ENCODE measurements at regions not wholly inside any gene's neighbourhood (a gene's known extent, or its start where the extent isn't known, plus 50 kb on each side); places are given as distances from the start of the nearest gene placed in this dataset.

DNA sequence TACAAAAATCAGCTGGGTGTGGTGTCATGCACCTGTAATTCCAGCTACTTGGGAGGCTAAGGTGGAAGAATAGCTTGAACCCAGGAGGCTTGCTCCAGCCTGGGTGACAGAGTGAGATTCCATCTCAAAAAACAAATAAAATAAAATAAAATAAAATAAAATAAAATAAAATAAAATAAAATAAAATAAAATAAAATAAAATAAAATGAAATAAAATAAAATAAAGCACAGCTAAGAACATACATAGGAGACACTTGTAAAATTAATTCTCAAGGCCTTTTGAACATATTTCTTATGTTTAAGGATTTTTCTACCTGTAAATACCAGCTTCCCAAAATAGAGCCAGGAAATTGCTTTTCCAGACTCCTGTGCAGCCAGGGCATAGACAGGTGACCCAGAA lies 703.0 kb downstream of the ZPLD1 start:
- TF ChIP-seq TAF1 (IDR thresholded peaks at IDR 0.05; ENCODE audit: low read depth) = no peak
- no peak for TF ChIP-seq SMC3 (conservative IDR thresholded peaks at IDR 0.05; ENCODE audit: poor library complexity)
- TF ChIP-seq, protein P1, sequence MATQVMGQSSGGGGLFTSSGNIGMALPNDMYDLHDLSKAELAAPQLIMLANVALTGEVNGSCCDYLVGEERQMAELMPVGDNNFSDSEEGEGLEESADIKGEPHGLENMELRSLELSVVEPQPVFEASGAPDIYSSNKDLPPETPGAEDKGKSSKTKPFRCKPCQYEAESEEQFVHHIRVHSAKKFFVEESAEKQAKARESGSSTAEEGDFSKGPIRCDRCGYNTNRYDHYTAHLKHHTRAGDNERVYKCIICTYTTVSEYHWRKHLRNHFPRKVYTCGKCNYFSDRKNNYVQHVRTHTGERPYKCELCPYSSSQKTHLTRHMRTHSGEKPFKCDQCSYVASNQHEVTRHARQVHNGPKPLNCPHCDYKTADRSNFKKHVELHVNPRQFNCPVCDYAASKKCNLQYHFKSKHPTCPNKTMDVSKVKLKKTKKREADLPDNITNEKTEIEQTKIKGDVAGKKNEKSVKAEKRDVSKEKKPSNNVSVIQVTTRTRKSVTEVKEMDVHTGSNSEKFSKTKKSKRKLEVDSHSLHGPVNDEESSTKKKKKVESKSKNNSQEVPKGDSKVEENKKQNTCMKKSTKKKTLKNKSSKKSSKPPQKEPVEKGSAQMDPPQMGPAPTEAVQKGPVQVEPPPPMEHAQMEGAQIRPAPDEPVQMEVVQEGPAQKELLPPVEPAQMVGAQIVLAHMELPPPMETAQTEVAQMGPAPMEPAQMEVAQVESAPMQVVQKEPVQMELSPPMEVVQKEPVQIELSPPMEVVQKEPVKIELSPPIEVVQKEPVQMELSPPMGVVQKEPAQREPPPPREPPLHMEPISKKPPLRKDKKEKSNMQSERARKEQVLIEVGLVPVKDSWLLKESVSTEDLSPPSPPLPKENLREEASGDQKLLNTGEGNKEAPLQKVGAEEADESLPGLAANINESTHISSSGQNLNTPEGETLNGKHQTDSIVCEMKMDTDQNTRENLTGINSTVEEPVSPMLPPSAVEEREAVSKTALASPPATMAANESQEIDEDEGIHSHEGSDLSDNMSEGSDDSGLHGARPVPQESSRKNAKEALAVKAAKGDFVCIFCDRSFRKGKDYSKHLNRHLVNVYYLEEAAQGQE (IDR thresholded peaks at IDR 0.05; ENCODE audit: borderline replicate concordance) = no peak
- no peak for TF ChIP-seq MXI1 (conservative IDR thresholded peaks at IDR 0.05; ENCODE audit: poor library complexity, severe bottlenecking)
- no peak for TF ChIP-seq EP300 (conservative IDR thresholded peaks at IDR 0.05; ENCODE audit: poor library complexity, severe bottlenecking)
- TF ChIP-seq EZH2 (IDR thresholded peaks at IDR 0.05; ENCODE audit: borderline replicate concordance, insufficient read depth, low read length, poor library complexity, severe bottlenecking) = no peak
- no peak for TF ChIP-seq POLR2AphosphoS5 (IDR thresholded peaks at IDR 0.05)
- TF ChIP-seq, protein P2, sequence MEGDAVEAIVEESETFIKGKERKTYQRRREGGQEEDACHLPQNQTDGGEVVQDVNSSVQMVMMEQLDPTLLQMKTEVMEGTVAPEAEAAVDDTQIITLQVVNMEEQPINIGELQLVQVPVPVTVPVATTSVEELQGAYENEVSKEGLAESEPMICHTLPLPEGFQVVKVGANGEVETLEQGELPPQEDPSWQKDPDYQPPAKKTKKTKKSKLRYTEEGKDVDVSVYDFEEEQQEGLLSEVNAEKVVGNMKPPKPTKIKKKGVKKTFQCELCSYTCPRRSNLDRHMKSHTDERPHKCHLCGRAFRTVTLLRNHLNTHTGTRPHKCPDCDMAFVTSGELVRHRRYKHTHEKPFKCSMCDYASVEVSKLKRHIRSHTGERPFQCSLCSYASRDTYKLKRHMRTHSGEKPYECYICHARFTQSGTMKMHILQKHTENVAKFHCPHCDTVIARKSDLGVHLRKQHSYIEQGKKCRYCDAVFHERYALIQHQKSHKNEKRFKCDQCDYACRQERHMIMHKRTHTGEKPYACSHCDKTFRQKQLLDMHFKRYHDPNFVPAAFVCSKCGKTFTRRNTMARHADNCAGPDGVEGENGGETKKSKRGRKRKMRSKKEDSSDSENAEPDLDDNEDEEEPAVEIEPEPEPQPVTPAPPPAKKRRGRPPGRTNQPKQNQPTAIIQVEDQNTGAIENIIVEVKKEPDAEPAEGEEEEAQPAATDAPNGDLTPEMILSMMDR (IDR thresholded peaks at IDR 0.05; ENCODE audit: poor library complexity, severe bottlenecking) = no peak
- no peak for TF ChIP-seq RAD21 (conservative IDR thresholded peaks at IDR 0.05)
- H3K36me3 ChIP-seq (ENCODE audit: insufficient read depth, low read length) = no peaks in the 10 kb centered on the region
- H3K4me2 ChIP-seq (ENCODE audit: low read length) = no peak overlapping the region
- no peak overlapping the region for H3K9ac ChIP-seq (ENCODE audit: low read length)
- H4K20me1 ChIP-seq (ENCODE audit: insufficient read depth) = no peaks in the 10 kb centered on the region
- H3K79me2 ChIP-seq (replicated peaks; ENCODE audit: insufficient read depth, low read length) = no peaks in the 10 kb centered on the region
- H3K4me3 ChIP-seq (ENCODE audit: low read length) = no peak overlapping the region
- H3K9me3 ChIP-seq (ENCODE audit: low read length) = no peaks in the 10 kb centered on the region
- H3K9me2 ChIP-seq (ENCODE audit: insufficient read depth, low read length) = no peaks in the 10 kb centered on the region
- H3F3A ChIP-seq (ENCODE audit: insufficient read depth, low read length, poor library complexity, severe bottlenecking) = no peaks in the 10 kb centered on the region
- H3K27me3 ChIP-seq (ENCODE audit: insufficient read depth, low read depth, low read length) = no peaks in the 10 kb centered on the region
- no peak overlapping the region for H2AFZ ChIP-seq (ENCODE audit: low read depth, low read length)
- H3K27ac ChIP-seq (ENCODE audit: low read length) = no peak overlapping the region

DNA sequence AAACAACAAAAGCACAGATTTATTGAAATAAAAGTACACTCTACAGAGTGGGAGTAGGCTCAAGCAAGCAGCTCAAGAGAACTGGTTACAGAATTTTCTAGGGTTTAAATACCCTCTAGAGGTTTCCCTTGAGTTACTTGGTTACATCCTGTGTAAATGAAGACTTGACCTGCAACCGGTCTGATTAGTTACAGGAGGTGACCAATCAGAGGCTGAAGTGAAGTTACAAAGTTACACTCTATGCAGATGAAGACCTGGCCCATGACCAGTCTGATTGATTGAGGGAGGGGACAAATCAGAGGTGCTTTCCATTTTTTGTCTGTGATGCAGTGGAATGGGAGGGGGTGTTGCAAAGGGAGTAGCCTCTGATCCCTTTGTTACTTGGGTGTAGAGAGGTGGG lies 723.4 kb downstream of the ZPLD1 start:
- Histone ChIP-seq H3K27me3 (ENCODE audit: insufficient read depth, low read depth, low read length) (no peaks in the 10 kb centered on the region), H3K9me3 (ENCODE audit: low read length) (no peaks in the 10 kb centered on the region), H3K27ac (ENCODE audit: low read length) (no peak overlapping the region), H2AFZ (ENCODE audit: low read depth, low read length) (no peak overlapping the region), H3K36me3 (ENCODE audit: insufficient read depth, low read length) (no peaks in the 10 kb centered on the region), H3F3A (ENCODE audit: insufficient read depth, low read length, poor library complexity, severe bottlenecking) (no peaks in the 10 kb centered on the region), H3K9me2 (ENCODE audit: insufficient read depth, low read length) (no peaks in the 10 kb centered on the region), H3K9ac (ENCODE audit: low read length) (no peak overlapping the region), H3K79me2 (replicated peaks; ENCODE audit: insufficient read depth, low read length) (no peaks in the 10 kb centered on the region), H3K4me2 (ENCODE audit: low read length) (no peak overlapping the region), H4K20me1 (ENCODE audit: insufficient read depth) (no peaks in the 10 kb centered on the region), H3K4me3 (ENCODE audit: low read length) (no peak overlapping the region)
- TF ChIP-seq MXI1 (conservative IDR thresholded peaks at IDR 0.05; ENCODE audit: poor library complexity, severe bottlenecking) (no peak), SMC3 (conservative IDR thresholded peaks at IDR 0.05; ENCODE audit: poor library complexity) (no peak), POLR2AphosphoS5 (IDR thresholded peaks at IDR 0.05) (no peak), EP300 (conservative IDR thresholded peaks at IDR 0.05; ENCODE audit: poor library complexity, severe bottlenecking) (no peak), RAD21 (conservative IDR thresholded peaks at IDR 0.05) (no peak), TAF1 (IDR thresholded peaks at IDR 0.05; ENCODE audit: low read depth) (no peak), EZH2 (IDR thresholded peaks at IDR 0.05; ENCODE audit: borderline replicate concordance, insufficient read depth, low read length, poor library complexity, severe bottlenecking) (no peak)
- TF ChIP-seq, protein P2 (IDR thresholded peaks at IDR 0.05; ENCODE audit: poor library complexity, severe bottlenecking) = no peak
- TF ChIP-seq, protein P1 (IDR thresholded peaks at IDR 0.05; ENCODE audit: borderline replicate concordance) = no peak
